Cardiac fibroblast (primary cell): ENCODE measurements at regions not wholly inside any gene's neighbourhood (a gene's known extent, or its start where the extent isn't known, plus 50 kb on each side); places are given as distances from the start of the nearest gene placed in this dataset.

ENCODE experiments used
- DNase-seq, 2 donors: peaks; one replicate each; pipeline versions ENCODE4 v3.0.0 to v3.0.0-alpha.2; 2010; ENCODE audit warnings: low read depth in 2 of 2
- H3K4me3 ChIP-seq, 2 donors: replicated peaks in 1 of 2; 1 replicate in 1 of 2; 2 replicates in 1 of 2; pipeline ENCODE4 v1.5.1; 2011; ENCODE audit warnings: low read depth in 2 of 2, low read length in 2 of 2, mild to moderate bottlenecking in 2 of 2, moderate library complexity in 1 of 2
- CTCF ChIP-seq: IDR thresholded peaks from one replicate; pipeline ENCODE4 v1.5.1; 2011; ENCODE audit warnings: low read depth, mild to moderate bottlenecking, low read length, inconsistent platforms

- peak in 1 of 2 donors; percentile 65 for DNase-seq
- no peak for TF ChIP-seq CTCF
These were observed 329.8 kb upstream of the PROK2 start for GRCh38 chr3:72114773-72115172.

GRCh38 chr3:72113964-72114363, 329.0 kb upstream of the PROK2 start:
- H3K4me3 ChIP-seq: no peak overlapping the region
- no peak for DNase-seq
- TF ChIP-seq CTCF: no peak

More at GRCh38 chr3:72114773-72115172, 329.8 kb upstream of the PROK2 start:
- no peak overlapping the region for H3K4me3 ChIP-seq

- TF ChIP-seq CTCF: no peak
- DNase-seq: no peak
- H3K4me3 ChIP-seq: no peak overlapping the region
These were observed 328.6 kb upstream of the PROK2 start for GRCh38 chr3:72113564-72113963.

- no peak for TF ChIP-seq CTCF
- DNase-seq: no peak
- H3K4me3 ChIP-seq: no peak overlapping the region
These were observed 327.5 kb upstream of the PROK2 start for GRCh38 chr3:72112435-72112834.

- TF ChIP-seq CTCF: no peak
- H3K4me3 ChIP-seq: no peak overlapping the region
- no peak for DNase-seq
These were observed 326.6 kb upstream of the PROK2 start for GRCh38 chr3:72111265-72112205.

GRCh38 chr3:72109327-72110259, 324.6 kb upstream of the PROK2 start:
- no peak for DNase-seq
- TF ChIP-seq CTCF: no peak
- no peak overlapping the region for H3K4me3 ChIP-seq
